Transverse colon (tissue), 4 donors: ENCODE measurements at regions not wholly inside any gene's neighbourhood (a gene's known extent, or its start where the extent isn't known, plus 50 kb on each side); places are given as distances from the start of the nearest gene placed in this dataset.

Experiments
- CTCF ChIP-seq, 5 experiments: fragments of 200-600 bp in 3 of 5; fragments of 450-650 bp in 2 of 5; sonication (generic) in 3 of 5; IDR thresholded peaks; 1 replicate in 2 of 5; 2 replicates in 3 of 5; pipeline ENCODE4 v1.5.1; 2016 to 2017; ENCODE audit warnings: antibody characterized with exemption in 5 of 5, inconsistent platforms in 3 of 5, mild to moderate bottlenecking in 2 of 5, moderate library complexity in 1 of 5
- POLR2A ChIP-seq: fragments of 450-650 bp; IDR thresholded peaks from one replicate; pipeline ENCODE4 v1.6.1; 2016; ENCODE audit warnings: antibody characterized with exemption, mild to moderate bottlenecking, moderate library complexity
- POLR2AphosphoS5 ChIP-seq, 3 donors: sonication (generic); formaldehyde crosslinking; IDR thresholded peaks; one replicate each; pipeline ENCODE4 v1.6.1; 2016; ENCODE audit warnings: antibody characterized with exemption in 3 of 3

GRCh38 chr10:8254350-8254749 is 199.9 kb downstream of the GATA3 start:
- TF ChIP-seq CTCF (IDR thresholded peaks at IDR 0.05) (no peak), POLR2A (no peak), POLR2AphosphoS5 (IDR thresholded peaks at IDR 0.05) (no peak)
